Peyer's patch (tissue), 4 donors: ENCODE measurements at regions not wholly inside any gene's neighbourhood (a gene's known extent, or its start where the extent isn't known, plus 50 kb on each side); places are given as distances from the start of the nearest gene placed in this dataset.

Source experiments
- DNase-seq, 3 donors: peaks; one replicate each; pipeline ENCODE4 v3.0.0-alpha.2; 2017 to 2019
- H3K27ac ChIP-seq, 4 donors: fragments of 200-600 bp; sonication (generic); one replicate each; pipeline ENCODE4 v1.5.1; 2016 to 2019
- H3K27me3 ChIP-seq, 2 donors: fragments of 200-600 bp; sonication (generic); one replicate each; pipeline ENCODE4 v1.5.1; 2019
- H3K36me3 ChIP-seq, 3 donors: fragments of 200-600 bp; sonication (generic); one replicate each; pipeline ENCODE4 v1.5.1; 2016 to 2019
- H3K4me1 ChIP-seq, 4 donors: fragments of 200-600 bp; sonication (generic); one replicate each; pipeline ENCODE4 v1.5.1; 2016 to 2019
- H3K4me3 ChIP-seq, 4 donors: fragments of 200-600 bp; sonication (generic); 1 replicate in 3 of 4; 2 replicates in 1 of 4; pipeline ENCODE4 v1.5.1; 2016 to 2019; ENCODE audit warnings: mild to moderate bottlenecking in 1 of 4
- H3K9me3 ChIP-seq, 4 donors: fragments of 200-600 bp; sonication (generic); one replicate each; pipeline ENCODE4 v1.5.1; 2016 to 2019; ENCODE audit warnings: mild to moderate bottlenecking in 1 of 4
- POLR2A ChIP-seq, 2 donors: fragments of 450-650 bp; IDR thresholded peaks; one replicate each; pipeline ENCODE4 v1.5.1; 2017; ENCODE audit warnings: antibody characterized with exemption in 2 of 2, mild to moderate bottlenecking in 2 of 2, moderate library complexity in 2 of 2
- TF ChIP-seq, protein P1 (sequence below), 6 experiments: fragments of 450-650 bp in 4 of 6; fragments of 200-600 bp in 2 of 6; sonication (generic) in 1 of 6; IDR thresholded peaks; one replicate each; pipeline ENCODE4 v1.5.1; 2017 to 2019; ENCODE audit warnings: antibody characterized with exemption in 6 of 6, mild to moderate bottlenecking in 3 of 6, moderate library complexity in 1 of 6

DNA sequence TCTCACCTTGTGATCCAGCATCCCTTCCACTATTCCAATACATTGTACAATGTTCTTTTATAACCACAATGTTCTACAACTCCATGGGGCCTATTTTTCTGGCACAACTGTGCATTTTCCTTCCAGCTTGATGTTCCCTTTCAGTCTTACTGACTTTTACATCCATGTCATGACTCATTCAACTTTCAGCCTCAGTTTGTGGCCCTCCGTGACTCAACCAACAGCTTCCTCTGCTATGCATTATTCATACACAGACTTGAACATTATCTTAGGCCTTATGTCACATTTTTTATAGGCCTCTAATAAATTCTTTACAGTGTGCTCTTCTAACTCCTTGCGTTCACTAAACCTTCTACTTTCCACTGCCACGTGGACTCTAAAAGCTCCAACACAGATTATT is 119.4 kb upstream of the PRMT6 start:
- H3K36me3 ChIP-seq = no peaks in the 10 kb centered on the region
- no peaks in the 10 kb centered on the region for H3K27me3 ChIP-seq
- H3K4me1 ChIP-seq = no peaks in the 10 kb centered on the region
- H3K27ac ChIP-seq = no peak overlapping the region
- H3K4me3 ChIP-seq = no peak overlapping the region
- H3K9me3 ChIP-seq = no peaks in the 10 kb centered on the region
- TF ChIP-seq, protein P1, sequence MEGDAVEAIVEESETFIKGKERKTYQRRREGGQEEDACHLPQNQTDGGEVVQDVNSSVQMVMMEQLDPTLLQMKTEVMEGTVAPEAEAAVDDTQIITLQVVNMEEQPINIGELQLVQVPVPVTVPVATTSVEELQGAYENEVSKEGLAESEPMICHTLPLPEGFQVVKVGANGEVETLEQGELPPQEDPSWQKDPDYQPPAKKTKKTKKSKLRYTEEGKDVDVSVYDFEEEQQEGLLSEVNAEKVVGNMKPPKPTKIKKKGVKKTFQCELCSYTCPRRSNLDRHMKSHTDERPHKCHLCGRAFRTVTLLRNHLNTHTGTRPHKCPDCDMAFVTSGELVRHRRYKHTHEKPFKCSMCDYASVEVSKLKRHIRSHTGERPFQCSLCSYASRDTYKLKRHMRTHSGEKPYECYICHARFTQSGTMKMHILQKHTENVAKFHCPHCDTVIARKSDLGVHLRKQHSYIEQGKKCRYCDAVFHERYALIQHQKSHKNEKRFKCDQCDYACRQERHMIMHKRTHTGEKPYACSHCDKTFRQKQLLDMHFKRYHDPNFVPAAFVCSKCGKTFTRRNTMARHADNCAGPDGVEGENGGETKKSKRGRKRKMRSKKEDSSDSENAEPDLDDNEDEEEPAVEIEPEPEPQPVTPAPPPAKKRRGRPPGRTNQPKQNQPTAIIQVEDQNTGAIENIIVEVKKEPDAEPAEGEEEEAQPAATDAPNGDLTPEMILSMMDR (IDR thresholded peaks at IDR 0.05) = no peak
- TF ChIP-seq POLR2A (IDR thresholded peaks at IDR 0.05) = no peak
- DNase-seq = no peak

DNA sequence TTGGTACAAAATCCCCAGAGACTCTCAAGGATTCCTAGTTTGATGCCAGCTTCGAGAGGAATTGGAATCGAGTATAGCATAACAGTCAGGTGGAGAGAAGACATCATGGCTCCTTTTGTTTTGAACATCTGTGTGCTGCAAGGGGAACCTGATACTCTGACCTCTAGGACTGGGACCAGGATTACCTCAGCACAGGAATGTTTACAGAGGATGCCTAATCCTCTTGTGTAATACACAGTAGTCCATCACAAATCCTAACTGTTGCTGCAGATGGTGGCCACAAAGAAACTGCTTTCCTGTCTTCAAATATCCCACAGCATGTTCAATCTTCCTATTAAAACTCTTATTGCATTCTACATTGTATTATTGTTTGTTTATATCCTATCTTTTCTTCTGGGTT is 111.8 kb upstream of the PRMT6 start:
- Histone ChIP-seq H3K27me3 (no peaks in the 10 kb centered on the region), H3K9me3 (no peaks in the 10 kb centered on the region), H3K4me3 (no peak overlapping the region), H3K4me1 (no peaks in the 10 kb centered on the region), H3K36me3 (no peaks in the 10 kb centered on the region), H3K27ac (no peak overlapping the region)
- no peak for DNase-seq
- TF ChIP-seq, protein P1 (IDR thresholded peaks at IDR 0.05) = no peak
- TF ChIP-seq POLR2A (IDR thresholded peaks at IDR 0.05) = no peak

DNA sequence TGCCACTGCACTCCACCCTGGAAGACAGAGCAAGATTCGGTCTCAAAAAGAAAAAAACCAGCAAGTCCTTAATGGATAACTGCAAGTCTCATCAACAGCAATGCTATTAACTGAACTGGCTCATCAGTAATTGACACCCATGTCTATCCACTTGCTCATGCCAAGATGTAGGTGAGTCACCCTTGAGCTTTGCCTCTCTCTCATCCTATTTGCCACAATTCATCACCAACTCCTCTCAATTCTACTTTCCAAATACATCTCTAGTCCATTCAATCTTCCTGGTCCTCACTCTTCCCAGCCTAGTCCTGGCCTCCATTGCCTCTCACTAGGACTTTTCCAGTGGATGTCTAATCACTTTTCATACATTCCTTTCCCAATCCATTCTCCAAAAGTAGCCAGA is 103.7 kb upstream of the PRMT6 start:
- H3K4me3 ChIP-seq = no peak overlapping the region

DNA sequence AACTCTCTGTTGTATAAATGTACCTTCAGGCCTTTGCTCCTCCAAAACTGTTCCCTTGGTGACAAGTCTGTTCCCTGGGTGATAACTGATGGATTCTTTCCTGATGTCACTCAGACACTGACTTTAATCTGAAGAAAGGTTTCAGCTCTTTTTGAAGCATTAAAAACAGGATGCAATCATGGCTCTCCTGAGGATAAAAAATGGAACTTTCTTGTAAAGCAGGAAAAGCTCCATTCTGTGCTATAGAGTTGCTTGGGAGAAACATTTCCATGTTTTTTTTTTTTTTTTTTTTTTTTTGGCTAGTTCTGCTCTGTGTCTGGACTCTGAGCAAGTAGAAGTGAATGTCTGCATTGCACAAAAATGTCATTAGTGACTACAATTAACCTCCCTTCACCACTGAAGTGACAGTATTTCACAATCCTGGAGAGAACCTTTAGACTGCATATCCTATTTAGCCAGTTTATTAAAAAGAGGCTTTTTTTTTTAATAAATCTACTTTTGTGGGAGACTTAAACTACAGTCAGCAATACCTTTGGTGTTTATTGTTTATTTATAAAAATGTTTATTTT is 101.7 kb upstream of the PRMT6 start:
- Histone ChIP-seq H3K4me1 (no peaks in the 10 kb centered on the region), H3K27ac (no peak overlapping the region), H3K4me3 (no peak overlapping the region), H3K9me3 (no peaks in the 10 kb centered on the region), H3K36me3 (no peaks in the 10 kb centered on the region), H3K27me3 (no peaks in the 10 kb centered on the region)
- DNase-seq = no peak
- no peak for TF ChIP-seq POLR2A (IDR thresholded peaks at IDR 0.05)
- TF ChIP-seq, protein P1 (IDR thresholded peaks at IDR 0.05) = no peak

More for the DNA sequence above, 103.7 kb upstream of the PRMT6 start:
- Histone ChIP-seq H3K27ac (no peak overlapping the region), H3K9me3 (no peaks in the 10 kb centered on the region), H3K27me3 (no peaks in the 10 kb centered on the region), H3K36me3 (no peaks in the 10 kb centered on the region), H3K4me1 (no peaks in the 10 kb centered on the region)
- TF ChIP-seq POLR2A (IDR thresholded peaks at IDR 0.05) = no peak
- TF ChIP-seq, protein P1 (IDR thresholded peaks at IDR 0.05) = no peak
- no peak for DNase-seq

DNA sequence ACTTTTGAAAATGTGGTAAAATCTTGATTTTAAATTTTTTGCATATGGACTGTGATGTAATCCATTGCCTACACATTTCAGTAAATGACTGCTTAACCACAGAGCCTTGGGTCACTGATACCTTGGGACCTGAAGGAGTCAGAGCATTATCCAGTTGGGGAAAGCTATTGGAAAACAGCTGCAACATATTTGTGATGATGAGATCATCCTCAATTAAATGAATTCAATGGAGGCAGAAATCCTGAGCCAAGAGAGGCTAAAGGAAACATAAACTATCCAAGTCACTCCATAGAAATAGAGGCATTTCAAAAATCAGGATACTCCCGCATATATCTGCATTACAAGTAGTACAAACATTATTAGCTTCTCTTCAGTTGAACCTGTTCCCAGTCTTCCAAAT is 99.8 kb upstream of the PRMT6 start:
- H3K9me3 ChIP-seq = no peaks in the 10 kb centered on the region
- DNase-seq = no peak

More for the DNA sequence above, 99.8 kb upstream of the PRMT6 start:
- no peak overlapping the region for H3K27ac ChIP-seq
- no peaks in the 10 kb centered on the region for H3K4me1 ChIP-seq
- no peaks in the 10 kb centered on the region for H3K36me3 ChIP-seq
- H3K4me3 ChIP-seq = no peak overlapping the region
- TF ChIP-seq, protein P1 (IDR thresholded peaks at IDR 0.05) = no peak
- no peak for TF ChIP-seq POLR2A (IDR thresholded peaks at IDR 0.05)
- no peaks in the 10 kb centered on the region for H3K27me3 ChIP-seq
